ENCODE measurements at regions not wholly inside any gene's neighbourhood (a gene's known extent, or its start where the extent isn't known, plus 50 kb on each side); places are given as distances from the start of the nearest gene placed in this dataset.

DNA sequence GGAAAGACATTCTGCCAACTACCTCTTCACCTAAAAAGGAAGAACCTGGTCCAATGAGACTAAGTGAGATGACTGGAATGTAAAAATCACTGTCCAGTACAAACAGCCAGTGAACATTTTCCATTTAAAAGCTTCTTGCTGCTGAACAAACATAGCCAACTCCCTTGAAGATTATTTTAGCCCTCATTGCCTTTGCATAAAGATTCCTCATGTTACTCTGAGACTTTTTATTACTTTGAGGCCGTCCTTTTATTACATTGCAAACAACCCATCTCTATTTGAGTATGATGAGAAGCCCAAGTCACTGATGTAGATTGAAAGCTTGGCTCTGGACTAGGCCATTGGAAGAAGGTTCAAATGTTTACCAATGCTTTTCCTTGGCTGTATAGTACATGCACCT, 649.8 kb downstream of the CETN3 start:
- H3K4me3 ChIP-seq (ENCODE audit: low read depth in 1 of 2, low read length in 2 of 2): no peak overlapping the region
- H3K36me3 ChIP-seq (ENCODE audit: control insufficient read depth in 1 of 2, insufficient read depth in 2 of 2, low read length in 2 of 2): no peaks in the 10 kb centered on the region
- no peaks in the 10 kb centered on the region for H3K27me3 ChIP-seq (ENCODE audit: low read depth, low read length)
- no peak overlapping the region for H3K27ac ChIP-seq (ENCODE audit: low read length)
- no peaks in the 10 kb centered on the region for H3K9me3 ChIP-seq (ENCODE audit: control insufficient read depth in 1 of 2, low read length in 2 of 2)
- H3K4me1 ChIP-seq (ENCODE audit: control insufficient read depth in 1 of 2, insufficient read depth in 2 of 2, low read length in 2 of 2): no peaks in the 10 kb centered on the region

- Histone ChIP-seq H3K27me3 (ENCODE audit: low read depth, low read length) (no peaks in the 10 kb centered on the region), H3K9me3 (ENCODE audit: control insufficient read depth in 1 of 2, low read length in 2 of 2) (no peaks in the 10 kb centered on the region), H3K27ac (ENCODE audit: low read length) (no peak overlapping the region), H3K4me1 (ENCODE audit: control insufficient read depth in 1 of 2, insufficient read depth in 2 of 2, low read length in 2 of 2) (no peaks in the 10 kb centered on the region), H3K4me3 (ENCODE audit: low read depth in 1 of 2, low read length in 2 of 2) (no peak overlapping the region), H3K36me3 (ENCODE audit: control insufficient read depth in 1 of 2, insufficient read depth in 2 of 2, low read length in 2 of 2) (no peaks in the 10 kb centered on the region)
Observed at GRCh38 chr5:89758146-89758545, 651.4 kb downstream of the CETN3 start.

DNA sequence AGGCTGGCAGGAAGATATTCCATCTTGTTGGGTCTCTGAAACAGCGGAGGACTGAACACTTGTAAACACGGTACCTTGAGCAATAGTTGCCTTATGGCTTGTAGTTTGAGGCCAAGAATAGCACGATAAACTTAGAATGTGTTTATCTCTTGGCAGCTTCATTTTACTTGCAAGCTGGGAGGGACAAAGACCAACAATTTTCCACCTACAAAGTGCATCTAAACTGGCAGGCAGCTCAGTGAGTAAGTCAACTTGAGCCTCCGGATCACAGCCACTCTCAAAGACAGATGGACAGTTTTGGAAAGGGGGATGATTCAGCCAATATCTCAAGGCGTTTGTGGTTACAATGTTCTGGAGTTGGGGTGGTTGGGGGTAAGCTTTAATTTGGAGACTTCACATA, 652.6 kb downstream of the CETN3 start:
- H3K36me3 ChIP-seq (ENCODE audit: control insufficient read depth in 1 of 2, insufficient read depth in 2 of 2, low read length in 2 of 2): no peaks in the 10 kb centered on the region
- H3K9me3 ChIP-seq (ENCODE audit: control insufficient read depth in 1 of 2, low read length in 2 of 2): no peaks in the 10 kb centered on the region
- no peaks in the 10 kb centered on the region for H3K27me3 ChIP-seq (ENCODE audit: low read depth, low read length)
- H3K27ac ChIP-seq (ENCODE audit: low read length): no peak overlapping the region
- no peaks in the 10 kb centered on the region for H3K4me1 ChIP-seq (ENCODE audit: control insufficient read depth in 1 of 2, insufficient read depth in 2 of 2, low read length in 2 of 2)
- no peak overlapping the region for H3K4me3 ChIP-seq (ENCODE audit: low read depth in 1 of 2, low read length in 2 of 2)

DNA sequence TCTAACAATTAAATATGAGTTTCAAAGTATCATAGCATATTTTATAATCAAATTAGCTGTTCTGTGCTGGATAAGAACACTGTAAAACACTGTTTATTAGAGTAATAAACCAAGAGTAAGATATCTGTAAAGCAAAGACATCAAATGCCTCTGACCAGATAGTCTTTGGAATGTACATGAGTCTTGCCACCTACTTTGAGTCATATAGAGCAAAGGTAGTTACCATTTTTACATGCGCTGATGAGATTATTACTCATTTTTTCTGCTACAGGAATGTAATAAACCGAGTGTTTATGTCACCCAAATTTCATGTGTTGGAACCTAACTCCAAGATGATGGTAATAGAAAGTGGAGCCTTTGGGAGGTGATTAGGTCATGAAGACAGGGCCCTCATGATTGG, 654.5 kb downstream of the CETN3 start:
- Histone ChIP-seq H3K36me3 (ENCODE audit: control insufficient read depth in 1 of 2, insufficient read depth in 2 of 2, low read length in 2 of 2) (no peaks in the 10 kb centered on the region), H3K4me3 (ENCODE audit: low read depth in 1 of 2, low read length in 2 of 2) (no peak overlapping the region), H3K9me3 (ENCODE audit: control insufficient read depth in 1 of 2, low read length in 2 of 2) (no peaks in the 10 kb centered on the region), H3K27ac (ENCODE audit: low read length) (no peak overlapping the region), H3K4me1 (ENCODE audit: control insufficient read depth in 1 of 2, insufficient read depth in 2 of 2, low read length in 2 of 2) (no peaks in the 10 kb centered on the region), H3K27me3 (ENCODE audit: low read depth, low read length) (no peaks in the 10 kb centered on the region)

DNA sequence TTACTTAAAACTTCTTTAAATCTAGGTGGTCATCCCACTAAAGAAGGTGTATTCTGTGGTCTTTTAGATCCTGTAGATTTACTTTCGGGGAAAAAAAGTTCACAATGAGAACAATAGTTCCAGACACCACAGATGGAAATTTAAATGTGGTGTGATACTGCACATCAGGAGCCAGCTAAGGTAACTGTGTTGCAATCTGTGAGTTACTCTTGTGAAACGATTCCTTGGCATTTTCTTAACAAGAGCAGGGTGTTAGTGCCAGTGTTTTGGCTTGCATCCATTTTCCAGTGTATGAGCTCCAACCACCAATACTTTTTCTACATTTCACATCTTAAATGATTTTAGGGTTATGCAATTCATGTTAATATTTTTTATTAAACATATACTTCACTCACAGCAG, 674.5 kb downstream of the CETN3 start:
- no peak overlapping the region for H3K27ac ChIP-seq (ENCODE audit: low read length)
- no peak overlapping the region for H3K4me3 ChIP-seq (ENCODE audit: low read depth in 1 of 2, low read length in 2 of 2)
- no peaks in the 10 kb centered on the region for H3K9me3 ChIP-seq (ENCODE audit: control insufficient read depth in 1 of 2, low read length in 2 of 2)
- H3K36me3 ChIP-seq (ENCODE audit: control insufficient read depth in 1 of 2, insufficient read depth in 2 of 2, low read length in 2 of 2): no peaks in the 10 kb centered on the region
- H3K27me3 ChIP-seq (ENCODE audit: low read depth, low read length): no peaks in the 10 kb centered on the region
- H3K4me1 ChIP-seq (ENCODE audit: control insufficient read depth in 1 of 2, insufficient read depth in 2 of 2, low read length in 2 of 2): no peaks in the 10 kb centered on the region

- Histone ChIP-seq H3K9me3 (ENCODE audit: control insufficient read depth in 1 of 2, low read length in 2 of 2) (no peaks in the 10 kb centered on the region), H3K27ac (ENCODE audit: low read length) (no peak overlapping the region), H3K27me3 (ENCODE audit: low read depth, low read length) (no peaks in the 10 kb centered on the region), H3K4me1 (ENCODE audit: control insufficient read depth in 1 of 2, insufficient read depth in 2 of 2, low read length in 2 of 2) (no peaks in the 10 kb centered on the region), H3K36me3 (ENCODE audit: control insufficient read depth in 1 of 2, insufficient read depth in 2 of 2, low read length in 2 of 2) (no peaks in the 10 kb centered on the region), H3K4me3 (ENCODE audit: low read depth in 1 of 2, low read length in 2 of 2) (no peak overlapping the region)
Observed at GRCh38 chr5:89733772-89734171, 675.8 kb downstream of the CETN3 start.

DNA sequence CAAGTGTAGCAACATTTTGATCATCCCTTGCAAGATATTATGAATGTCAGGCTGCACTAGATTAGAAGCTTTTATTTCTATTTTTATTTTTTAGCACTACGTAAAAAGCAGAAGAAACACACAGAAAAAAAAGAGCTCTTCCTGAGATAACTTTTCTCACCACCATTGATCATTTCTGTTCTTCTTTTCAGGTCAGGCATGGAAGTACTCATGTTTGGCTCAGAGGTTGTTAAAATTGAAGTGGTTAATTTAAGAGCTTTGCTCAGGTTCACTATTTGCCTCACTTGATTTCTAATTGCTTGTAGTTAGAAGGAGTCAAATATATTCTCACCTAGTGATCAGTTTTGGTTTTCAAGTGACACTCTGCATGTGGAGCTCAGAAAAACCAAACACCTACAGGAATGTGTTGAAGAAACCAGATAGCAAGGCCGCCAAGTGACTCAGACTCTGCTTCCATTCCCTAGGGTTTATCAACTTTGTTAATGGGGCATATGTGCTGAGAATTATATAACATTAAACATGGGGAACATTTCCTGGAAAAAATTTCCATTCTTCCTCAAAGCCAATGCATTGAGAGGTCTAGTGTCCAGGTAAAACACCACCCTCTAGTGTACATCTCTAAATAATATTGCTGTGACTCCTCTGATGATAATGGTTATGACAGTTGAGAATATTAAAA, 679.8 kb downstream of the CETN3 start:
- no peak overlapping the region for H3K4me3 ChIP-seq (ENCODE audit: low read depth in 1 of 2, low read length in 2 of 2)
- H3K9me3 ChIP-seq (ENCODE audit: control insufficient read depth in 1 of 2, low read length in 2 of 2): no peaks in the 10 kb centered on the region
- no peaks in the 10 kb centered on the region for H3K4me1 ChIP-seq (ENCODE audit: control insufficient read depth in 1 of 2, insufficient read depth in 2 of 2, low read length in 2 of 2)
- no peaks in the 10 kb centered on the region for H3K27me3 ChIP-seq (ENCODE audit: low read depth, low read length)
- no peaks in the 10 kb centered on the region for H3K36me3 ChIP-seq (ENCODE audit: control insufficient read depth in 1 of 2, insufficient read depth in 2 of 2, low read length in 2 of 2)
- no peak overlapping the region for H3K27ac ChIP-seq (ENCODE audit: low read length)

DNA sequence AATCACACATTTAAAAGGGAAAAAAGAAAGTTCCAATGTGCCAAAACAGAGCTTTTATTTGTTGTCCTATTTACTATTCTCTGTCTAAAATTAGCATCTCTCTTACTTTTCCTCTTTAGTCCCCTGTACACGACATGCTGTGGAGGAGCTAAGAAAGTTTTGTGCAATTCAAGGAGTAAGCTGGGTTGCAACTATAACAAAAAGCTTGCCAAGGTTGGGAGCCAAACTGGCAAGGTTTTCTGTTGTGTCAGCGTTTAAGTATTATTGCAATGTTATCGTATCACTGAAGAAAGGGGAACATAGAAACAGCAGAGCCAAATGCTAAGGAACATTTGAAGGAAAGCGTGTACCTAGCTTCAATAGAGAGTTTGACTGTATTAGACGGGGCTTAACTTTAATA, 680.8 kb downstream of the CETN3 start:
- H3K27me3 ChIP-seq (ENCODE audit: low read depth, low read length): no peaks in the 10 kb centered on the region
- H3K4me1 ChIP-seq (ENCODE audit: control insufficient read depth in 1 of 2, insufficient read depth in 2 of 2, low read length in 2 of 2): no peaks in the 10 kb centered on the region
- H3K4me3 ChIP-seq (ENCODE audit: low read depth in 1 of 2, low read length in 2 of 2): no peak overlapping the region
- no peaks in the 10 kb centered on the region for H3K36me3 ChIP-seq (ENCODE audit: control insufficient read depth in 1 of 2, insufficient read depth in 2 of 2, low read length in 2 of 2)
- H3K9me3 ChIP-seq (ENCODE audit: control insufficient read depth in 1 of 2, low read length in 2 of 2): no peaks in the 10 kb centered on the region
- no peak overlapping the region for H3K27ac ChIP-seq (ENCODE audit: low read length)

- H3K9me3 ChIP-seq (ENCODE audit: control insufficient read depth in 1 of 2, low read length in 2 of 2): no peaks in the 10 kb centered on the region
- no peaks in the 10 kb centered on the region for H3K27me3 ChIP-seq (ENCODE audit: low read depth, low read length)
- H3K4me3 ChIP-seq (ENCODE audit: low read depth in 1 of 2, low read length in 2 of 2): no peak overlapping the region
- H3K36me3 ChIP-seq (ENCODE audit: control insufficient read depth in 1 of 2, insufficient read depth in 2 of 2, low read length in 2 of 2): no peaks in the 10 kb centered on the region
- no peaks in the 10 kb centered on the region for H3K4me1 ChIP-seq (ENCODE audit: control insufficient read depth in 1 of 2, insufficient read depth in 2 of 2, low read length in 2 of 2)
- H3K27ac ChIP-seq (ENCODE audit: low read length): no peak overlapping the region
Observed at GRCh38 chr5:89728134-89728533, 681.4 kb downstream of the CETN3 start.

GRCh38 chr5:89724379-89725095, 685.0 kb downstream of the CETN3 start:
- H3K4me3 ChIP-seq (ENCODE audit: low read depth in 1 of 2, low read length in 2 of 2): no peak overlapping the region
- no peak overlapping the region for H3K27ac ChIP-seq (ENCODE audit: low read length)
- H3K36me3 ChIP-seq (ENCODE audit: control insufficient read depth in 1 of 2, insufficient read depth in 2 of 2, low read length in 2 of 2): no peaks in the 10 kb centered on the region

GRCh38 chr5:89723907-89724306, 685.6 kb downstream of the CETN3 start:
- Histone ChIP-seq H3K4me1 (ENCODE audit: control insufficient read depth in 1 of 2, insufficient read depth in 2 of 2, low read length in 2 of 2) (no peaks in the 10 kb centered on the region), H3K27me3 (ENCODE audit: low read depth, low read length) (no peaks in the 10 kb centered on the region)

More at GRCh38 chr5:89724379-89725095, 685.0 kb downstream of the CETN3 start:
- Histone ChIP-seq H3K9me3 (ENCODE audit: control insufficient read depth in 1 of 2, low read length in 2 of 2) (no peaks in the 10 kb centered on the region), H3K4me1 (ENCODE audit: control insufficient read depth in 1 of 2, insufficient read depth in 2 of 2, low read length in 2 of 2) (no peaks in the 10 kb centered on the region), H3K27me3 (ENCODE audit: low read depth, low read length) (no peaks in the 10 kb centered on the region)

GRCh38 chr5:89722538-89722937, 687.0 kb downstream of the CETN3 start:
- H3K4me1 ChIP-seq (ENCODE audit: control insufficient read depth in 1 of 2, insufficient read depth in 2 of 2, low read length in 2 of 2): no peaks in the 10 kb centered on the region
- no peaks in the 10 kb centered on the region for H3K9me3 ChIP-seq (ENCODE audit: control insufficient read depth in 1 of 2, low read length in 2 of 2)
- no peak overlapping the region for H3K27ac ChIP-seq (ENCODE audit: low read length)

More at GRCh38 chr5:89723907-89724306, 685.6 kb downstream of the CETN3 start:
- no peak overlapping the region for H3K4me3 ChIP-seq (ENCODE audit: low read depth in 1 of 2, low read length in 2 of 2)
- no peaks in the 10 kb centered on the region for H3K9me3 ChIP-seq (ENCODE audit: control insufficient read depth in 1 of 2, low read length in 2 of 2)
- H3K36me3 ChIP-seq (ENCODE audit: control insufficient read depth in 1 of 2, insufficient read depth in 2 of 2, low read length in 2 of 2): no peaks in the 10 kb centered on the region
- H3K27ac ChIP-seq (ENCODE audit: low read length): no peak overlapping the region

More at GRCh38 chr5:89722538-89722937, 687.0 kb downstream of the CETN3 start:
- Histone ChIP-seq H3K36me3 (ENCODE audit: control insufficient read depth in 1 of 2, insufficient read depth in 2 of 2, low read length in 2 of 2) (no peaks in the 10 kb centered on the region), H3K27me3 (ENCODE audit: low read depth, low read length) (no peaks in the 10 kb centered on the region), H3K4me3 (ENCODE audit: low read depth in 1 of 2, low read length in 2 of 2) (no peak overlapping the region)

Measured in muscle layer of duodenum (tissue), 2 donors.